Fibroblast of villous mesenchyme (primary cell): ENCODE measurements at regions not wholly inside any gene's neighbourhood (a gene's known extent, or its start where the extent isn't known, plus 50 kb on each side); places are given as distances from the start of the nearest gene placed in this dataset.

ENCODE experiments used
- DNase-seq: peaks from one replicate; pipeline ENCODE4 v3.0.0-alpha.2; 2010; ENCODE audit warnings: low read depth
- H3K4me3 ChIP-seq: 2 replicates; pipeline ENCODE4 v1.5.1; 2011; ENCODE audit warnings: low read depth, mild to moderate bottlenecking, low read length
- TF ChIP-seq, protein P1 (sequence below): IDR thresholded peaks from 2 replicates; pipeline ENCODE4 v1.5.1; 2012; ENCODE audit warnings: low read depth, mild to moderate bottlenecking, low read length; ENCODE audit not compliant: insufficient read depth

DNA sequence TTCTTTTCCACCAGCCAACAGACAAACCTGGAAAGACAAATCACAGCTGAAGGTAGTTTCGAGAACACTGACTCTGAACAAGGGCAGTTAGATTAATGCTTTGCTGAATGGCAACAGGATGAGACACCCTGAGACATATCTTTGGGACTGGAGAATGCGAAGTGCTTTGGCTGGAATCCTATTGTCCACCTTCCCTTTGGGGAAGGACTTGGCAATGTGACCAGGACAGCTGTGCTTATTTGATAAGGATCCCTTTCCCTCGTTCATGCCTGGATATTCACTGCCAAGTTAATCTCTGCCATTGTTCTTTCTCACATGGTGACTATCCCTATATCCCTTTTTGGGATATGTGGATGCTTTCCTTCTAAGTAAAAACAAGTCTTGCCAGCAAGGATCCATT lies 537.1 kb upstream of the SEL1L start:
- TF ChIP-seq, protein P1, sequence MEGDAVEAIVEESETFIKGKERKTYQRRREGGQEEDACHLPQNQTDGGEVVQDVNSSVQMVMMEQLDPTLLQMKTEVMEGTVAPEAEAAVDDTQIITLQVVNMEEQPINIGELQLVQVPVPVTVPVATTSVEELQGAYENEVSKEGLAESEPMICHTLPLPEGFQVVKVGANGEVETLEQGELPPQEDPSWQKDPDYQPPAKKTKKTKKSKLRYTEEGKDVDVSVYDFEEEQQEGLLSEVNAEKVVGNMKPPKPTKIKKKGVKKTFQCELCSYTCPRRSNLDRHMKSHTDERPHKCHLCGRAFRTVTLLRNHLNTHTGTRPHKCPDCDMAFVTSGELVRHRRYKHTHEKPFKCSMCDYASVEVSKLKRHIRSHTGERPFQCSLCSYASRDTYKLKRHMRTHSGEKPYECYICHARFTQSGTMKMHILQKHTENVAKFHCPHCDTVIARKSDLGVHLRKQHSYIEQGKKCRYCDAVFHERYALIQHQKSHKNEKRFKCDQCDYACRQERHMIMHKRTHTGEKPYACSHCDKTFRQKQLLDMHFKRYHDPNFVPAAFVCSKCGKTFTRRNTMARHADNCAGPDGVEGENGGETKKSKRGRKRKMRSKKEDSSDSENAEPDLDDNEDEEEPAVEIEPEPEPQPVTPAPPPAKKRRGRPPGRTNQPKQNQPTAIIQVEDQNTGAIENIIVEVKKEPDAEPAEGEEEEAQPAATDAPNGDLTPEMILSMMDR: no peak
- no peak for DNase-seq
- H3K4me3 ChIP-seq: no peak overlapping the region

DNA sequence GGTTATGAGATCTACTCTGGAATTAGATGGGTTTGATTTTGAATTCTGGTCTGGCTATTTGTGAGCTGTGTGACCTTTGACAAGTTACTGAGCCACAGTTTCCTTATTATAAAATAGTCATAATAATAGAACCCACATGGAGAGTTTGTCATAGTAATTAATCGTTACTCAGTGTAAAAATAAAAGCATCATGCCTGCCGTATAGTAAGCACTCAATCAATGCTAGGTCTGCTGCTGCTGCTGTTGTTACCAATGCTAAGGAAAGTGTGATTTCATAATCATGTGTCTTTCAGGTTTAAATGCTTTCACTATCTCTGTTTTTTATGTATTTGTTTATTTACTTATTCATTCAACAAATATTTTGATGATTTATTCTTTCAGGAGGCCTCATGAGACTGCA lies 539.9 kb upstream of the SEL1L start:
- TF ChIP-seq, protein P1: no peak
- H3K4me3 ChIP-seq: no peak overlapping the region
- no peak for DNase-seq

DNA sequence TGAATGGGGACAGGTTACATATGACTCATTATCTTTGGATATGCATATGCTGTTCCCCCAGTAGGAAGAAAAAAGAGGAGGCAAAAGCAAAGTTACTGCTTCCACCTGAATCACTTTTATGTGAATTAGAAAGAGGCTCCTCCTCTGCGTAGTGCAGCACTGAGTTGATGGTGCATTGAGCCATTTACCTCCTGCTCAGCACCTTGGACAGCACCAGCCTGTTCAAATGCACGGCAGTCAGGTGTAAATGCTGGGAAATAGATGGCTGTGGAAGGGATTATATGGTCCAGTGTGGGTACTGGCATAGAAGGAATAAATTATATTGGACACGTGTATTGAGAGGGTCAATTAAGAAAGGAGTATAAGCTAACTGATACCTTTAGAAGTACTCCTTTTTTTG lies 541.9 kb upstream of the SEL1L start:
- H3K4me3 ChIP-seq: no peak overlapping the region
- TF ChIP-seq, protein P1: no peak
- peak; percentile 1 for DNase-seq

DNA sequence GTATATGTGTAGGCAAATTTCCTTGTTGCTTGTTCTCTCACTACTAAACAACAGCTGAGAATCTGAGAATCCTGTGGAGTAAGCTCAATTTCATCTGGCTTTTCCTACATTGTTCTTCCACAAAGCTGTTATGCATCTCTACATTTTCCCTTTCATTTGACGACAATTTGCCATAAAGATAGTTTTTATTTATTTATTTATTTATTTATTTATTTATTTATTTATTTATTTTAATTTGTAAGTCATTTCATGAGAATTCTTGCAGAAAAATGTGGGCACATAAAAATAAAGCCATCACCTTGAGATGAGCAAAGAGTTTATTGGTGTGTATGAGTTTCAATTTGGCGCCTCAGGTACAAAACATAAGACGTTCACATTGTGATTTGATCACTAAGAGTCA lies 545.9 kb upstream of the SEL1L start:
- DNase-seq: no peak

DNA sequence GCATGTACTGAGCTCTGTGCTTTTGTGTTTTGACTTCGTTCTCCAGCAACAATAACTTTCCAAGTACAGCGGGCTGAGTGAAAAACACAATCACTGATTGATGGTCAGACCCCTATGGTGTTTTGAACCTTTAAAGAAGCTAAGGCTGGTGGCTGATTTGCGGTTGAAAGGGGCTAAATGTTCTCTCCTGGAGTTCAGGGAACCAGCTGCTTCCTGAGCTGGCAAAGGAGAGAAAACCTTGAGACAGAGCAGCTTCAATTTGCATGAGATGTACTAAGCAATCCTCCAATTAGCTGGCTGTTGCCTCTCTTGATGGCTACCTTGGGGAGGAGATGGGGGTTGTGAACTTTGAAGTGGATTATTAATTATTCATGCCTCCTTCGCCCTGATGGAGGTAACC lies 546.7 kb upstream of the SEL1L start:
- DNase-seq: no peak
- TF ChIP-seq, protein P1: no peak

More for the DNA sequence above, 545.9 kb upstream of the SEL1L start:
- TF ChIP-seq, protein P1: no peak
- H3K4me3 ChIP-seq: no peak overlapping the region

DNA sequence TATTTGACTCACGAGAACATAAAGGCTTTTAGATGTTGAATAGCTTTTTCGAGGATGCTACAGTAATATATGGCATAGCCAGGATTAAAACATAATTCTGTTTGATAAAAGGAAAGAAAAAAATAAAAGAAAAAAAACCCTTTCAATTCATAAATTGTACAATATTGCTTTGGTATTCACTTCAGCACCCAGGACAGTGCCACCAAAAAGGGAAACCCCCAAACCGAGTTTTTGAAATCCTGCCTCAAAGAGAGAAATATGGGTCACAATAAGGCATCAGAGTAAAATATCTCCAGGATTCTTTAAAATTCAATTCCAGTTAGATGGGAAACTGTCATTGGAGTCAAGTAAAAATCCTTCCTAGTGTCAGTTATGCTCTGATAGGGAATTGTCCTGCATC lies 551.2 kb upstream of the SEL1L start:
- TF ChIP-seq, protein P1: no peak
- no peak overlapping the region for H3K4me3 ChIP-seq
- no peak for DNase-seq

More for the DNA sequence above, 546.7 kb upstream of the SEL1L start:
- H3K4me3 ChIP-seq: no peak overlapping the region

DNA sequence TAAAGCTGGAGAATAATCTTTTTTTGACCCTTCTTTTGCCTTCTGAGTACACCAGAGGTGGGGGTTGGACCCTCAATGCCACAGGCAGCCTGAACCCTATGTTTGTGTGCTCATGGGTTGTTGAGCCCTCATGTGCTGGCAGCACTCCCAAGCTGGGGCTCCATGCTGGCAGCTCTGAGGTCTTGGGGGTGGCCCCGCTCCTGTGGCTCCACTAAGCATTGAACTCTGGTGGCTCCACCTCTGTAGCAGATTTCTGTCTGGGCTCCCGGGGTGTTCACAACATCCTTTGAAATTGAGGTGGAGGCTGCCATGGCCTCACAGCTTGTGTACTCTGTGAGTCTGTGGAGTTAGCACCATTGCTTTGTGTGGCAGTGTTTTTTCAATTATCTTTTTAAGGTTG lies 557.4 kb upstream of the SEL1L start:
- TF ChIP-seq, protein P1: no peak
- H3K4me3 ChIP-seq: no peak overlapping the region
- no peak for DNase-seq
